GM18870 (cell line): ENCODE measurements at regions not wholly inside any gene's neighbourhood (a gene's known extent, or its start where the extent isn't known, plus 50 kb on each side); places are given as distances from the start of the nearest gene placed in this dataset.

Experiments
- ATAC-seq: cut with Tn5 transposase; IDR thresholded peaks from one replicate; pipeline ENCODE4 v1.9.1; 2021; ENCODE audit warnings: moderate library complexity; ENCODE audit not compliant: unreplicated experiment

- ATAC-seq: no peak
Observed at GRCh38 chr3:19093084-19093483, 55.2 kb upstream of the KCNH8 start.

GRCh38 chr3:19077388-19077787 lies 70.9 kb upstream of the KCNH8 start:
- no peak for ATAC-seq

- no peak for ATAC-seq
Observed at GRCh38 chr3:19075037-19075436, 73.3 kb upstream of the KCNH8 start.

GRCh38 chr3:19074257-19074900 lies 73.9 kb upstream of the KCNH8 start:
- no peak for ATAC-seq

GRCh38 chr3:19073341-19074105 lies 74.8 kb upstream of the KCNH8 start:
- ATAC-seq: no peak

GRCh38 chr3:19070325-19070724 lies 78.0 kb upstream of the KCNH8 start:
- no peak for ATAC-seq

- ATAC-seq: no peak
Observed at GRCh38 chr3:19065027-19065426, 83.3 kb upstream of the KCNH8 start.

- ATAC-seq: no peak
Observed at GRCh38 chr3:19063936-19064335, 84.4 kb upstream of the KCNH8 start.

GRCh38 chr3:19060404-19060803 lies 87.9 kb upstream of the KCNH8 start:
- ATAC-seq: no peak

- ATAC-seq: no peak
Observed at GRCh38 chr3:19052874-19053273, 95.4 kb upstream of the KCNH8 start.

GRCh38 chr3:19046440-19046839 lies 101.9 kb upstream of the KCNH8 start:
- no peak for ATAC-seq

GRCh38 chr3:19030522-19030839 lies 117.8 kb upstream of the KCNH8 start:
- ATAC-seq: no peak

- no peak for ATAC-seq
Observed at GRCh38 chr3:19029837-19030521, 118.3 kb upstream of the KCNH8 start.

GRCh38 chr3:19025441-19025840 lies 122.9 kb upstream of the KCNH8 start:
- no peak for ATAC-seq

- no peak for ATAC-seq
Observed at GRCh38 chr3:19022546-19022945, 125.8 kb upstream of the KCNH8 start.

GRCh38 chr3:19016851-19017250 lies 131.5 kb upstream of the KCNH8 start:
- no peak for ATAC-seq

- no peak for ATAC-seq
Observed at GRCh38 chr3:19013879-19014278, 134.4 kb upstream of the KCNH8 start.

- no peak for ATAC-seq
Observed at GRCh38 chr3:19012846-19013245, 135.5 kb upstream of the KCNH8 start.

- ATAC-seq: no peak
Observed at GRCh38 chr3:19002606-19003005, 145.7 kb upstream of the KCNH8 start.

- ATAC-seq: no peak
Observed at GRCh38 chr3:18998069-18998468, 150.2 kb upstream of the KCNH8 start.

- no peak for ATAC-seq
Observed at GRCh38 chr3:18992709-18993108, 155.6 kb upstream of the KCNH8 start.

GRCh38 chr3:18989237-18989795 lies 159.0 kb upstream of the KCNH8 start:
- ATAC-seq: no peak
